ENCODE measurements at regions not wholly inside any gene's neighbourhood (a gene's known extent, or its start where the extent isn't known, plus 50 kb on each side); places are given as distances from the start of the nearest gene placed in this dataset.
"Not testable (repeated sequence)": the region's sequence is repeated elsewhere in the genome, so short reads cannot be mapped to it uniquely, and the experiment has no call there.

- no peak for DNase-seq
- intact Hi-C loops (cut with DNase I): no loop called here
Observed at GRCh38 chr7:131786204-131786603, 229.8 kb upstream of the PODXL start.

GRCh38 chr7:131778601-131779000 lies 222.2 kb upstream of the PODXL start:
- no peak for DNase-seq
- intact Hi-C loops (cut with DNase I): no loop called here

- DNase-seq: no peak
- intact Hi-C loops (cut with DNase I): no loop called here
Observed at GRCh38 chr7:131774419-131775220, 218.2 kb upstream of the PODXL start.

GRCh38 chr7:131773413-131773812 lies 217.0 kb upstream of the PODXL start:
- intact Hi-C loops (cut with DNase I): no loop called here
- no peak for DNase-seq

GRCh38 chr7:131769241-131769640 lies 212.8 kb upstream of the PODXL start:
- DNase-seq: no peak
- intact Hi-C loops (cut with DNase I): no loop called here

GRCh38 chr7:131767591-131767990 lies 211.2 kb upstream of the PODXL start:
- no peak for DNase-seq
- intact Hi-C loops (cut with DNase I): no loop called here

- DNase-seq: no peak
- intact Hi-C loops (cut with DNase I): no loop called here
Observed at GRCh38 chr7:131765575-131765974, 209.1 kb upstream of the PODXL start.

GRCh38 chr7:131764143-131764775 lies 207.8 kb upstream of the PODXL start:
- intact Hi-C loops (cut with DNase I): no loop called here
- DNase-seq: no peak

GRCh38 chr7:131762753-131763152 lies 206.3 kb upstream of the PODXL start:
- intact Hi-C loops (cut with DNase I): no loop called here

GRCh38 chr7:131755801-131756200 lies 199.4 kb upstream of the PODXL start:
- intact Hi-C loops (cut with DNase I): not testable (repeated sequence)
- peak in 1 of 42 donors; percentile 19 for DNase-seq

More at GRCh38 chr7:131762753-131763152, 206.3 kb upstream of the PODXL start:
- no peak for DNase-seq

GRCh38 chr7:131753620-131754222 lies 197.3 kb upstream of the PODXL start:
- no peak for DNase-seq
- intact Hi-C loops (cut with DNase I): no loop called here

- intact Hi-C loops (cut with DNase I): no loop called here
Observed at GRCh38 chr7:131747658-131748232, 191.3 kb upstream of the PODXL start.

GRCh38 chr7:131745390-131746248 lies 189.2 kb upstream of the PODXL start:
- peak in 5 of 42 donors; percentile 3 to 39 (median 9) for DNase-seq
- intact Hi-C loops (cut with DNase I): no loop called here

More at GRCh38 chr7:131747658-131748232, 191.3 kb upstream of the PODXL start:
- no peak for DNase-seq

GRCh38 chr7:131741446-131741845 lies 185.0 kb upstream of the PODXL start:
- DNase-seq: no peak
- intact Hi-C loops (cut with DNase I): no loop called here

GRCh38 chr7:131737746-131738465 lies 181.5 kb upstream of the PODXL start:
- DNase-seq: peak in 1 of 42 donors; percentile 14
- intact Hi-C loops (cut with DNase I): no loop called here

GRCh38 chr7:131735101-131735500 lies 178.7 kb upstream of the PODXL start:
- DNase-seq: peak in 1 of 42 donors; percentile 22
- intact Hi-C loops (cut with DNase I): no loop called here

GRCh38 chr7:131733604-131734003 lies 177.2 kb upstream of the PODXL start:
- intact Hi-C loops (cut with DNase I): no loop called here
- no peak for DNase-seq

GRCh38 chr7:131727189-131727588 lies 170.8 kb upstream of the PODXL start:
- no peak for DNase-seq
- intact Hi-C loops (cut with DNase I): no loop called here
